GM19328 (cell line): ENCODE measurements at regions not wholly inside any gene's neighbourhood (a gene's known extent, or its start where the extent isn't known, plus 50 kb on each side); places are given as distances from the start of the nearest gene placed in this dataset.
"Not testable (repeated sequence)": the region's sequence is repeated elsewhere in the genome, so short reads cannot be mapped to it uniquely, and the experiment has no call there.

Source experiments
- ATAC-seq: cut with Tn5 transposase; IDR thresholded peaks from one replicate; pipeline ENCODE4 v1.9.1; 2021; ENCODE audit warnings: mild to moderate bottlenecking, moderate library complexity; ENCODE audit not compliant: unreplicated experiment

DNA sequence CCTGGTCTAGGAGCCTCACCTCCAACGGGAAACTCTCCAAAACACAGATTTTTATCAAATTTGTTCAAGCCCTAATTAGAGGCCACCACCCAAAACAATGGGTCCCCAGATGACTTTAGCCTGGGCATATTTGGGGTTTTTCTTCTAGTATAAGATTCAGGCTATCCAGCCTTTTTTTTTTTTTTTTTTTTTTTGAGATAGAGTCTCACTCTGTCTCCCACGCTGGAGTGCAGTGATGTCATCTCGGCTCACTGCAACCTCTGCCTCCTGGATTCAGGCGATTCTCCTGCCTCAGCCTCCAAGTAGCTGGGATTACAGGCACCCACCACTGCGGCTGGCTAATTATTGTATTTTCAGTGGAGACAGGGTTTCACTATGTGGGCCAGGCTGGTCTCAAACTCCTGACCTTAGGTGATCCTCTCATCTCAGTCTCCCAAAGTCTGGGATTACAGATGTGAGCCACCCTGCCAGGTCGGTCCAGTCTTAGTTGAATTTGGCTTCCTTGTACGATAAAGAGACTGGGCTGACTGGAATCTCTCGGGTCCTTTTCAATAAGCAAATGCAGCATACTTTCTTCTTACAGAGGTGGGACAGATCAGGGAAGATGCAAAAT is 91.4 kb upstream of the KLF6 start:
- ATAC-seq: no peak

- ATAC-seq: no peak
Observed at GRCh38 chr10:3875842-3876235, 90.8 kb upstream of the KLF6 start.

DNA sequence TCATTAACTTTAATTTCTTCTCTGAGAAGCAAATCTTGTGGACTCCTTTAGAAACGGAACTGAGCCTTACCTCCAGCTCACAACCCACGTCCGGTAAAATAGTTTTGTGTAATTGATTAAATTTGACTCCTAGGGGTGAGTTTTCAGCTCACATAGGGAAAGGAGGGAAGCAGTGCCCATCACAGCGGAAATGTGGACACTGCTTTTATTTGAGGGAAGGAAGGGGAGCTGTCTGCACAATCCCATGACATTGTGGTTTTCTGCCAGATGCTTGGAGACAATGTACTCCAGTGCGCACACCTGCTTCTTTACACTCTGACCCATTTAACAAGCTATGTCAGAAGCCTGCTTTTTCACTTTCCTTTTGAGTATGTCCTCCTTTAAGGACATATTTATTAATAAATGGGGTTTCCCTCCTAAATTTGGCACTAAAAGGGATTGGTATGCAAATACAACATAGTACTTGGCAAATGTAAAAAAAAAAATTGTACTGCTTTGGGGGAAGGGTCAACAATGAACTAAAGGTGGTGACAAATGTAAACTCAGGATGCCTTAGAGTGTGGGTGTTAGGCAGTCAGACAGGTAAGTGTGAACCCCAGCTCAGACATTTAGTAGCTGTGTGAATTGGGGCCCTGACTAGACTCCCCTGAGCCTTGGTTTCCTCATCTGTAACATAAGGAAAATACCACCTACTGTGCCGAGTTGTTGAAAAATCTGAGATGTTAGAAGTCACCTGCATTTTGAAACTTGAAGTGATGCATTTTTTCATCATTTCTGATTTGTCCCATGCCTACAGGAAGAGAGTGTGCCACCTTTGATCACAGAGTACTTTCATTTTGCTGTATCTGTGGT is 90.2 kb upstream of the KLF6 start:
- ATAC-seq: peak; percentile 59

GRCh38 chr10:3874610-3874989 is 89.6 kb upstream of the KLF6 start:
- ATAC-seq: not testable (repeated sequence)

DNA sequence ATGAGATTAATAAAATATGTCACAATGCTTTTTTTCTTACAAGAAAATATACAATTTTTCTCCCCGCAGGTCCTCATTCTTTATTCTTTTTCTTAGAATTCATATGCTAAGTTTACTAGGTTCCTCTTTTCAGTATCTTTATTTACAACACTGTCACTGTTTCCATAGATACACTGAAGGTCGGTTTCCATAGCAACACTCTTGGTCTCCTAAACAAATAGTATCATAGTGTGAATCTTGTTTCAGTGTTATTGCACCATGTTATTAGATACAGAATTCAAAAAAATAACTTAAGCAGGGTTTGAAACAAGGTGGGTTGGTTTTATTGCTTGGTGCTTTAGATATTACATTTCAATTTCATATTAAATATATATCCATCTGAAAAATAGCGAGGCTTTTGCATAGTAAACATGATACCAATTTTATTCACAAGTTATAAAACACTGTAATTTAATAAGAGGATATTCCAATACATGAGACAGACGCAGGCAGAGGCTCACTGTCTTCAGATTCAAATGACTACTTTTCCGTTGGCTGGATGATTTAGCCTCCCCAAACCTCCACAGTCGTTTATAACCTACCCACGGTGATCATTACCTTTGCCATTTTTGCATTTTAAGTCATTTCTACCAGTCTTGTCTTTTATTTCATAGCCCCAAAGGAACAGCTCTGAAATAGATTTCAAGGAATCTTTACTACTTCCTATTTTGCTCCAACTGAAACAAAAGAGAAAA is 88.9 kb upstream of the KLF6 start:
- peak; percentile 57 for ATAC-seq

GRCh38 chr10:3872712-3873329 is 87.8 kb upstream of the KLF6 start:
- no peak for ATAC-seq

DNA sequence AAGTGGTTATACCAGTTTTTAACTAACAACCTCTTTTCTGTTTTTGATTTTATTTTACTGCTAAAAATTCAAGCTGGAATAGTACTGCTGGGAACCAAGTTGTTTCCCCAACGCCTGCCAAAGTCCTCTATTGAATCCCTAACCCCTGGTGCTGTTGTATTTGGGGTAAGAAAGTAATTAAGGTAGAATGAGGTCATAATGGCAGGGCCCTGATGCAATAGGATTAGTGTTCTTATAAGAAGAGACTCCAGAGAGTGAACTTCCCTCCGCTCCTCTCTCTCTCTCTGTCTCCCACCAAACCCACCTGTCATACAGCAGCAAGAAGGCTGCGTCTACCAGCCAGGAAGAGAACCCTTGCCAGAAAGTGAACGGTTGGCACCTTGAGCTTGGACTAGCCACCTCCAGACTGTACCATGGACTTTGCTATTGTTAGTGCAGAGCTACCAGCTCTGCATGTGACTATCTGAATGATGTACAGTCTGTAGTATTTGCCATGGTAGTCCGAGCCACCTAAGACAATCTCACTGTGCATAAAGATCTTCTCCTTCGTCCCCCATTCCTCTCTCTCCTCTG is 86.5 kb upstream of the KLF6 start:
- ATAC-seq: no peak

GRCh38 chr10:3869036-3869435 is 84.0 kb upstream of the KLF6 start:
- no peak for ATAC-seq

- no peak for ATAC-seq
Observed at GRCh38 chr10:3868271-3868664, 83.3 kb upstream of the KLF6 start.

GRCh38 chr10:3867454-3868270 is 82.7 kb upstream of the KLF6 start:
- ATAC-seq: no peak

GRCh38 chr10:3866332-3866731 is 81.3 kb upstream of the KLF6 start:
- no peak for ATAC-seq

DNA sequence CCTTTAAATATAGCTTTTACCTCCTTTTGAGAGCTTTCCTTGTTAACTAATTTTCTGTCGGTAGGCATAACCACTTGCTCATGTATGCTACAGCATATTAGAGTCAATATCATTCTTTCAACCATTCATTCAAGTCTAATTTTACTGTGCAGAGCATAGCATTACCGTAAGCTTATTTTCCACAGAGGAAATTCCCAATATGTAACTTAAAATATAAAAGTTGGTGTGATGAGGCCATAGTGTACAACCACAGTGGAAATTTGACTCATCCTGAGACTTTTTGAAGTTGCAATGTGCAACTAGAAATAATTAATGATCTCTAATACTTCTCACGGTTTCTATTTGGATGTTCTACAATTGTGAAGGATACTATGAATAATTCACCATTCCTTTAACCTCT is 80.6 kb upstream of the KLF6 start:
- no peak for ATAC-seq

DNA sequence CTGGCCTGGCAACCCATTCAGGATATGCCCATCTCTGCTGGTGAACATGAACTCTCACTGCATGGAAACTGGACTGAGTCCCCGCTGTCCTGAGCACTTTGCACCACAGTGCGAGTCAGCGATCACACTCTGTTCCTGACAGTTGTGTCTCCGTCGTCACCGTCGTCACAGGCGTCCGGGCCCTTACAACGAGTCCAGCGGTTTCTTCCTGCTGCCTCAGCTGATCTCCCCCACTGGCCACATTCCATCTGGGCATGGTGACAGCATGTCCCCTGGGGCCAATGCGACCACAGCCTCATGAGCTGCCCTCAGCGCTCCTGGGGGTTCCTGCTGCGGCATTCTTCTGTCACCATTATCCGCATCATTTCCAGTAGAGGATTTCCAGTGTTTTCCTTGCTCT is 76.8 kb upstream of the KLF6 start:
- ATAC-seq: no peak

GRCh38 chr10:3858051-3858845 is 73.2 kb upstream of the KLF6 start:
- ATAC-seq: no peak

DNA sequence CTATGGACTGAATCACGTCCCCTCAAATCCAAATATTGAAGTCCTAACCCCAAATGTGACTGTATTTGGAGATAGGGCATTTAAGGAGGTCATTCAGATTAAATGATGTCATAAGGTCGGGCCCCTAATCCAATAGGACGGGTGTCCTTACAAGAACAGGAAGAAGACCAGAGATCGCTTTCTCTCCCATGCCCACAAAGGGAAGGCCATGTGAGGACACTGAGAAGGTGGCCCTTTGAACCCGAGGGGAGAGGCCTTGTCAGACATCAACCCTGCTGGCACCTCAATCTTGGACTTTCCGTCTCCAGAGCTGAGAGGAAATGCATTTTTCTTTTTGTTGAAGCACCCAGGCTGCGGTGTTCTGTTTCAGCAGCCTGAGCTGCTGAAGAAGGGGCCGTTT is 72.3 kb upstream of the KLF6 start:
- ATAC-seq: no peak

DNA sequence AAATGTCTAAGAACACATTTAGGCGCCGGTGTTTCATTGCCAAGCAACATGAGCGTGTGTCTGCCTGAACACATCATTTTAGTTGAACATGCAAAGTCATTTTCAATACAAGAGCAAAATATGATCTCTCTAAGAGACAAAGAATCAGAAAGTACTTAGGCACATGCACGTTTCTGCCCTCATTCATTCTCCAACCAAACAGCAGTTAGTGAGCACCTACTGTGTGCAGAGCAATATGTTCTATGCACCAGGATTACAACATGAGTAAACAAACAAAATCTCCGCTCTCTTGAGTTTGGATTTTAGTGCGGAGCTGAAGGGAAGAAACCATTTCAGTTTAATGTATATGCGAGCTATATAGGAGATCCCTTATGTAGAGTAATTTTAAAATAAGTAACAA is 71.6 kb upstream of the KLF6 start:
- ATAC-seq: no peak

- ATAC-seq: no peak
Observed at GRCh38 chr10:3853547-3854303, 68.7 kb upstream of the KLF6 start.

DNA sequence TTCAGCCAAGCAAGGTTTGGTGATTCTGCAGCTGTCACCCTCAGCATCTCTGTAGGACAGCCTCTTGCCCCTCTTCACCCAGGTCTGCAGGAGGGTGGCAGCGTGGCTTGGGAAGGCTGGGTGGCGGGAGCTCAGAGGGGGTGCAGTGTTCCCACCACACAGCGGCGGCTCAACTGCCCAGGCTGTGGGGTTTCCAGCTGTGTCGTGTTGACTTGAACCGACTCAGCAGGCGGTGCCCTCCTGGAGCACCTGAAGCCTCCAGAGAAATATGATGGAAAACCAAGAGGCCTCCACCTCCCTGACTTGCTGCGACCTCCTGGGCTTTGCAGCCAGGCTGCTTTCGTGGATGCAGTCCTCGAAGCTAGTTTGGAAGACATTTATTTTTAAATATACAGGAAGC is 68.0 kb upstream of the KLF6 start:
- no peak for ATAC-seq
